CD4-positive, alpha-beta memory T cell (primary cell): ENCODE measurements at regions not wholly inside any gene's neighbourhood (a gene's known extent, or its start where the extent isn't known, plus 50 kb on each side); places are given as distances from the start of the nearest gene placed in this dataset.

Source experiments
- CTCF ChIA-PET: fragments of 350-600 bp; sonication (Branson Sonifier 250); formaldehyde crosslinking; loops from one replicate; lab custom pipeline; 2021; ENCODE audit warnings: inconsistent platforms; ENCODE audit not compliant: partially characterized antibody; lab: Charles Lee
- POLR2A ChIA-PET: fragments of 350-600 bp; sonication (Branson Sonifier 250); formaldehyde crosslinking; loops from one replicate; lab custom pipeline; 2021; ENCODE audit not compliant: partially characterized antibody; lab: Charles Lee
- DNase-seq, 5 donors: peaks; one replicate each; pipeline versions ENCODE4 v3.0.0 to v3.0.0-alpha.2; 2020 to 2022; ENCODE audit warnings: mixed read lengths in 1 of 5
- H3K27ac ChIP-seq: one replicate; pipeline ENCODE4 v1.7.0; 2013; ENCODE audit warnings: low read depth, low read length
- H3K27me3 ChIP-seq: 2 replicates; pipeline ENCODE4 v1.7.0; 2013; ENCODE audit warnings: mild to moderate bottlenecking, low read length, moderate library complexity; ENCODE audit not compliant: insufficient read depth
- H3K36me3 ChIP-seq: 2 replicates; pipeline ENCODE4 v1.7.0; 2013; ENCODE audit warnings: mild to moderate bottlenecking, low read length, moderate library complexity; ENCODE audit not compliant: insufficient read depth
- H3K4me1 ChIP-seq: 2 replicates; pipeline ENCODE4 v1.7.0; 2013; ENCODE audit warnings: mild to moderate bottlenecking, low read length, moderate library complexity; ENCODE audit not compliant: insufficient read depth
- H3K4me3 ChIP-seq, 2 donors: one replicate each; pipeline ENCODE4 v1.7.0; 2013; ENCODE audit warnings: low read length in 2 of 2, mild to moderate bottlenecking in 1 of 2
- H3K9me3 ChIP-seq, 2 donors: one replicate each; pipeline ENCODE4 v1.7.0; 2013; ENCODE audit warnings: low read length in 2 of 2, control low read depth in 1 of 2; ENCODE audit not compliant: control insufficient read depth in 1 of 2
- H3K27ac Mint-ChIP-seq, 7 donors: one replicate each; pipeline ENCODE4 v1.8.0; 2020 to 2021; ENCODE audit warnings: mixed read lengths in 7 of 7, mild to moderate bottlenecking in 6 of 7, inconsistent platforms in 3 of 7, moderate library complexity in 3 of 7
- H3K27me3 Mint-ChIP-seq, 2 donors: one replicate each; pipeline ENCODE4 v1.8.0; 2020 to 2021; ENCODE audit warnings: mixed read lengths in 2 of 2
- H3K36me3 Mint-ChIP-seq, 2 donors: one replicate each; pipeline ENCODE4 v1.8.0; 2020 to 2021; ENCODE audit warnings: mixed read lengths in 2 of 2, inconsistent platforms in 1 of 2, mild to moderate bottlenecking in 1 of 2
- H3K4me1 Mint-ChIP-seq, 4 donors: one replicate each; pipeline ENCODE4 v1.8.0; 2020 to 2021; ENCODE audit warnings: mixed read lengths in 4 of 4, mild to moderate bottlenecking in 1 of 4
- H3K4me3 Mint-ChIP-seq, 8 donors: one replicate each; pipeline ENCODE4 v1.8.0; 2020 to 2021; ENCODE audit warnings: mixed read lengths in 8 of 8, mild to moderate bottlenecking in 7 of 8, moderate library complexity in 6 of 8, inconsistent platforms in 3 of 8
- H3K9me3 Mint-ChIP-seq, 8 donors: one replicate each; pipeline ENCODE4 v1.8.0; 2020 to 2021; ENCODE audit warnings: mixed read lengths in 8 of 8, mild to moderate bottlenecking in 5 of 8, inconsistent platforms in 3 of 8, moderate library complexity in 1 of 8
- intact Hi-C: fragments of 100-400 bp; cut with micrococcal nuclease; formaldehyde crosslinking; loops from one replicate; pipeline ENCODE4 v1.15.1; 2023

GRCh38 chr16:72266836-72267235, 94.9 kb upstream of the PMFBP1 start:
- intact Hi-C loops, result no loop called here
- no peaks in the 10 kb centered on the region for H3K36me3 Mint-ChIP-seq

GRCh38 chr16:72264771-72265170, 92.8 kb upstream of the PMFBP1 start:
- Mint-ChIP-seq H3K27me3 (no peaks in the 10 kb centered on the region), H3K27ac (no peak overlapping the region), H3K9me3 (peaks cover 0 to 4% (median 0%) of the 10 kb centered on the region in 8 donors), H3K4me3 (no peak overlapping the region), H3K4me1 (no peaks in the 10 kb centered on the region), H3K36me3 (no peaks in the 10 kb centered on the region)
- no peak for DNase-seq
- Histone ChIP-seq H3K27ac (no peak overlapping the region), H3K9me3 (no peaks in the 10 kb centered on the region), H3K27me3 (no peaks in the 10 kb centered on the region), H3K4me1 (no peaks in the 10 kb centered on the region), H3K4me3 (no peak overlapping the region), H3K36me3 (no peaks in the 10 kb centered on the region)
- ChIA-PET POLR2A (no interaction called here), CTCF (no interaction called here)
- intact Hi-C loops, result no loop called here

More at GRCh38 chr16:72266836-72267235, 94.9 kb upstream of the PMFBP1 start:
- no peaks in the 10 kb centered on the region for H3K27me3 ChIP-seq
- no peaks in the 10 kb centered on the region for H3K4me1 ChIP-seq
- no peaks in the 10 kb centered on the region for H3K9me3 ChIP-seq
- Mint-ChIP-seq H3K4me1 (no peaks in the 10 kb centered on the region), H3K27ac (no peak overlapping the region), H3K4me3 (no peak overlapping the region), H3K27me3 (no peaks in the 10 kb centered on the region), H3K9me3 (peaks cover 0 to 4% (median 0%) of the 10 kb centered on the region in 8 donors)
- no peak overlapping the region for H3K27ac ChIP-seq
- no peak overlapping the region for H3K4me3 ChIP-seq
- no peaks in the 10 kb centered on the region for H3K36me3 ChIP-seq
- DNase-seq, result no peak
- ChIA-PET POLR2A (no interaction called here), CTCF (no interaction called here)

- intact Hi-C loops, result no loop called here
- no peak overlapping the region for H3K27ac Mint-ChIP-seq
- H3K4me1 ChIP-seq, result no peaks in the 10 kb centered on the region
Observed at GRCh38 chr16:72262711-72263110, 90.8 kb upstream of the PMFBP1 start.

DNA sequence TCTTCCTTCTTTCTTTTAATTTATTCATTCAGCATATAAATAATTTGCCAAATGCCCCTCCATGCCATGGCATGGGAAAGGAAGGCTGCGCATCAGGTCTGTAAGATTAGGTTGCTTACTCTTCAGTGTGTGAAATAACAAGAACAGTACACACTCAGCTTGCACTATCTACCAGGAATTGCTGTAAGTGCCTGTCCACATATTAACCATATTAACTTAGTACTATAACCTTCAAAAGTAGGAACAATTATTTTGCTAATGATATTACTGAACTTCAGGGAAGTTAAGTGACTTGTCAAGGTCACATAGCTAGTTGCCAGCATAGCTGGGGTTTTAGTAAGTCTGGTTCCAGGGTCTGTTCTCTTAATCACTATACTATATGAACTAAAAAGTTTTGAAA, 89.2 kb upstream of the PMFBP1 start:
- peaks cover 0 to 1% of the 10 kb centered on the region in 2 donors for H3K27me3 Mint-ChIP-seq
- intact Hi-C loops, result no loop called here
- H3K27ac ChIP-seq, result no peak overlapping the region
- no peaks in the 10 kb centered on the region for H3K27me3 ChIP-seq
- H3K4me3 ChIP-seq, result no peak overlapping the region
- peaks cover 0 to 6% (median 0%) of the 10 kb centered on the region in 8 donors for H3K9me3 Mint-ChIP-seq
- no peaks in the 10 kb centered on the region for H3K9me3 ChIP-seq
- POLR2A ChIA-PET, result no interaction called here
- no peak for DNase-seq
- no peaks in the 10 kb centered on the region for H3K4me1 Mint-ChIP-seq
- CTCF ChIA-PET, result no interaction called here
- no peaks in the 10 kb centered on the region for H3K36me3 Mint-ChIP-seq
- no peaks in the 10 kb centered on the region for H3K4me1 ChIP-seq
- no peak overlapping the region for H3K4me3 Mint-ChIP-seq
- no peaks in the 10 kb centered on the region for H3K36me3 ChIP-seq
- no peak overlapping the region for H3K27ac Mint-ChIP-seq

More at GRCh38 chr16:72262711-72263110, 90.8 kb upstream of the PMFBP1 start:
- Mint-ChIP-seq H3K27me3 (no peaks in the 10 kb centered on the region), H3K4me1 (no peaks in the 10 kb centered on the region), H3K36me3 (no peaks in the 10 kb centered on the region), H3K4me3 (no peak overlapping the region), H3K9me3 (peaks cover 0 to 6% (median 0%) of the 10 kb centered on the region in 8 donors)
- no peak overlapping the region for H3K27ac ChIP-seq
- no peaks in the 10 kb centered on the region for H3K9me3 ChIP-seq
- DNase-seq, result no peak
- no peaks in the 10 kb centered on the region for H3K36me3 ChIP-seq
- ChIA-PET CTCF (no interaction called here), POLR2A (no interaction called here)
- H3K4me3 ChIP-seq, result no peak overlapping the region
- H3K27me3 ChIP-seq, result no peaks in the 10 kb centered on the region

DNA sequence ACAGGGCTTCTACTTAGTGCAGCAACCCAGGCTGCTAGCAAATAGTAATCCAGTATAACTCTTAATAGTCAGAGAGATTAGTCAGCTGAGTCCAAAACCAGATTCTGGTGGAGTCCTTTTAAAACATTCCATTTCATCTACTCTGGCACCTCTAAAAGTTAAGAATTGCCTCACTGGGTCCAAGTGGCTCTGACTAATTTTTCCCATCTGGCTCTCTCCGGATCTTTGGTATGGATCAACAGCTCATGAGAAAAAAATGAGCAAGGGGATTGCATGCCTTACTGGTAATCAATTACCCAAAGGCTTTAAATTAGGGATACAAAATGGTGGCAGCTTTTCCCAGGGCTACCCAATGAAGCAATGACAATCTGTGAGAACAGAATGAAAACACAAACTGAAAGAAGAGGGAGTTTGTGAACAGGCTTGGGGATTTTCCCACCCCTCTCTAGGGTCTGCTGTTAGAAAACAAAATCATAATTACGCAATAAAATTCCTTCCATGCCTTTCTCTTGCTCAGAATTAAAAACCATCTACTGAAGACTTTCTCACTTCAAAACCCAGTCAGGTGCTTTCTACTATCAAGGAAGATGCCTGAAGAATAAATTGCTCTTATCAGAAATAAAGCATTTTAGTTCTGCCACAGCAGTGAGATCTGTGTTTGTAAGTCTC, 84.6 kb upstream of the PMFBP1 start:
- CTCF ChIA-PET, result no interaction called here
- POLR2A ChIA-PET, result no interaction called here
- peaks cover 0 to 6% (median 0%) of the 10 kb centered on the region in 8 donors for H3K9me3 Mint-ChIP-seq
- H3K4me1 ChIP-seq, result no peaks in the 10 kb centered on the region
- no peak overlapping the region for H3K4me3 ChIP-seq
- no peak for DNase-seq
- no peaks in the 10 kb centered on the region for H3K36me3 Mint-ChIP-seq
- H3K36me3 ChIP-seq, result no peaks in the 10 kb centered on the region
- no peak overlapping the region for H3K4me3 Mint-ChIP-seq
- no peaks in the 10 kb centered on the region for H3K4me1 Mint-ChIP-seq
- intact Hi-C loops, result no loop called here
- H3K27ac ChIP-seq, result no peak overlapping the region
- no peak overlapping the region for H3K27ac Mint-ChIP-seq
- no peaks in the 10 kb centered on the region for H3K27me3 ChIP-seq
- no peaks in the 10 kb centered on the region for H3K9me3 ChIP-seq
- H3K27me3 Mint-ChIP-seq, result peaks cover 0 to 1% of the 10 kb centered on the region in 2 donors

GRCh38 chr16:72255786-72256185, 83.8 kb upstream of the PMFBP1 start:
- H3K4me3 ChIP-seq, result no peak overlapping the region
- Mint-ChIP-seq H3K4me3 (no peak overlapping the region), H3K9me3 (peaks cover 0 to 6% (median 0%) of the 10 kb centered on the region in 8 donors), H3K4me1 (no peaks in the 10 kb centered on the region), H3K36me3 (no peaks in the 10 kb centered on the region), H3K27ac (no peak overlapping the region), H3K27me3 (peaks cover 0 to 1% of the 10 kb centered on the region in 2 donors)
- no peaks in the 10 kb centered on the region for H3K27me3 ChIP-seq
- H3K4me1 ChIP-seq, result no peaks in the 10 kb centered on the region
- H3K9me3 ChIP-seq, result no peaks in the 10 kb centered on the region
- DNase-seq, result no peak
- intact Hi-C loops, result no loop called here
- ChIA-PET POLR2A (no interaction called here), CTCF (no interaction called here)
- H3K27ac ChIP-seq, result no peak overlapping the region
- H3K36me3 ChIP-seq, result no peaks in the 10 kb centered on the region

DNA sequence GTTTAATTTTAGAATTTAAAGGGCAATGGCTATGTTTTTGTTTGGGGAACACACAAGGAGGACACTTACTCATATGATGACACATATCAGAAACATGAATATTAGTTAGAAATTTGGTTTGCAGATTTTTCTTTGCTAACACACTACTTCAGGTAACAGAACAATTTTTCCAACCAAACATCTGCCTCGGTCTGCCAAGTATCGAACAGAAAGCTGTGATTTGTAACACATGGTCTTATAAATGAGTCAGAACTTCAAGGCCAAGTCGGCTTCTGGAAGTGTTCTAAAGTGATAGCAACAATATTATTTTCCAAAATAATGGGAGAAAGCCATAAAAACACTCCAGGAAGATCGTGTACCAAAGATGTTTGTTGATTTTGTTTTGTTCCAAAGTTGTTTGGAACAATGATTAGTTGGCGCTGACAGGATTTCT, 75.9 kb upstream of the PMFBP1 start:
- ChIA-PET POLR2A (no interaction called here), CTCF (no interaction called here)
- Histone ChIP-seq H3K36me3 (no peaks in the 10 kb centered on the region), H3K4me3 (no peak overlapping the region), H3K27ac (no peak overlapping the region), H3K4me1 (no peaks in the 10 kb centered on the region), H3K27me3 (no peaks in the 10 kb centered on the region), H3K9me3 (no peaks in the 10 kb centered on the region)
- Mint-ChIP-seq H3K27ac (no peak overlapping the region), H3K4me3 (no peak overlapping the region), H3K9me3 (no peaks in the 10 kb centered on the region), H3K36me3 (no peaks in the 10 kb centered on the region), H3K27me3 (no peaks in the 10 kb centered on the region), H3K4me1 (peaks cover 4 to 6% (median 5%) of the 10 kb centered on the region in 4 donors)
- no peak for DNase-seq
- intact Hi-C loops, result no loop called here
